ENCODE measurements at regions not wholly inside any gene's neighbourhood (a gene's known extent, or its start where the extent isn't known, plus 50 kb on each side); places are given as distances from the start of the nearest gene placed in this dataset.
"Not testable (repeated sequence)": the region's sequence is repeated elsewhere in the genome, so short reads cannot be mapped to it uniquely, and the experiment has no call there.

- DNase-seq (ENCODE audit: low read depth in 2 of 2) = no peak
These were observed 518.6 kb downstream of the PIK3C3 start for GRCh38 chr18:42473611-42474010.

GRCh38 chr18:42474577-42474976 is 519.5 kb downstream of the PIK3C3 start:
- no peak for DNase-seq (ENCODE audit: low read depth in 2 of 2)

- DNase-seq (ENCODE audit: low read depth in 2 of 2) = no peak
These were observed 520.1 kb downstream of the PIK3C3 start for GRCh38 chr18:42475157-42475556.

- no peak for DNase-seq (ENCODE audit: low read depth in 2 of 2)
These were observed 522.2 kb downstream of the PIK3C3 start for GRCh38 chr18:42477267-42477666.

- DNase-seq (ENCODE audit: low read depth in 2 of 2) = no peak
These were observed 525.4 kb downstream of the PIK3C3 start for GRCh38 chr18:42480441-42480840.

- no peak for DNase-seq (ENCODE audit: low read depth in 2 of 2)
These were observed 529.6 kb downstream of the PIK3C3 start for GRCh38 chr18:42484648-42485047.

GRCh38 chr18:42486271-42486670 is 531.2 kb downstream of the PIK3C3 start:
- no peak for DNase-seq (ENCODE audit: low read depth in 2 of 2)

GRCh38 chr18:42508683-42509296 is 553.8 kb downstream of the PIK3C3 start:
- DNase-seq (ENCODE audit: low read depth in 2 of 2) = no peak

GRCh38 chr18:42509750-42510415 is 554.8 kb downstream of the PIK3C3 start:
- no peak for DNase-seq (ENCODE audit: low read depth in 2 of 2)

- DNase-seq (ENCODE audit: low read depth in 2 of 2) = no peak
These were observed 555.5 kb downstream of the PIK3C3 start for GRCh38 chr18:42510540-42510939.

GRCh38 chr18:42513441-42513840 is 558.4 kb downstream of the PIK3C3 start:
- no peak for DNase-seq (ENCODE audit: low read depth in 2 of 2)

GRCh38 chr18:42514512-42514911 is 559.5 kb downstream of the PIK3C3 start:
- no peak for DNase-seq (ENCODE audit: low read depth in 2 of 2)

GRCh38 chr18:42517896-42518295 is 562.9 kb downstream of the PIK3C3 start:
- no peak for DNase-seq (ENCODE audit: low read depth in 2 of 2)

- DNase-seq (ENCODE audit: low read depth in 2 of 2) = not testable (repeated sequence)
These were observed 563.3 kb downstream of the PIK3C3 start for GRCh38 chr18:42518331-42518730.

GRCh38 chr18:42520138-42520537 is 565.1 kb downstream of the PIK3C3 start:
- no peak for DNase-seq (ENCODE audit: low read depth in 2 of 2)

- no peak for DNase-seq (ENCODE audit: low read depth in 2 of 2)
These were observed 570.9 kb downstream of the PIK3C3 start for GRCh38 chr18:42525905-42526304.

- DNase-seq (ENCODE audit: low read depth in 2 of 2) = no peak
These were observed 572.7 kb downstream of the PIK3C3 start for GRCh38 chr18:42527766-42528165.

GRCh38 chr18:42530276-42530675 is 575.2 kb downstream of the PIK3C3 start:
- no peak for DNase-seq (ENCODE audit: low read depth in 2 of 2)

- no peak for DNase-seq (ENCODE audit: low read depth in 2 of 2)
These were observed 577.1 kb downstream of the PIK3C3 start for GRCh38 chr18:42532119-42532518.

- no peak for DNase-seq (ENCODE audit: low read depth in 2 of 2)
These were observed 578.1 kb downstream of the PIK3C3 start for GRCh38 chr18:42533009-42533575.

GRCh38 chr18:42533616-42534015 is 578.6 kb downstream of the PIK3C3 start:
- no peak for DNase-seq (ENCODE audit: low read depth in 2 of 2)

GRCh38 chr18:42534313-42534712 is 579.3 kb downstream of the PIK3C3 start:
- no peak for DNase-seq (ENCODE audit: low read depth in 2 of 2)

- DNase-seq (ENCODE audit: low read depth in 2 of 2) = no peak
These were observed 579.0 kb downstream of the RIT2 start for GRCh38 chr18:42536442-42536841.
